ENCODE measurements at regions not wholly inside any gene's neighbourhood (a gene's known extent, or its start where the extent isn't known, plus 50 kb on each side); places are given as distances from the start of the nearest gene placed in this dataset.
"Not testable (repeated sequence)": the region's sequence is repeated elsewhere in the genome, so short reads cannot be mapped to it uniquely, and the experiment has no call there.

DNA sequence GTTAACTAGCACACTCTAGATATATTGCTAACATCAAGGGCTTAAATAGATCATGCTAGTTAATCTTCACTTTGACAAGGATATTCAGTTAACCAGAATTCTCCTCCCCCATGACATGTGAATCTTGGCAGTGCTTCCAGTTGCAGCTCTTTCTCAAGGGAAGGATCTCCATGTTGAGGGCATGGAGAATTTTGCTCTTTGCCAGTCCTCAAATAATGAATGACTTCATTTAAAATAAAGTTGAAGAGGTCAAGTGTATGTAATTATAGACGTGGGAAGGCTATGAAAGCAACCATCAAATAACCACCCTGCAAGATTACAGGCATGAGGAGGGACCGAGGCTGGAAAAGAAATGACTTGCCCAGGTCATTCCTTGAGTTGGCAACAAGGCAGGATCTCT is 87.3 kb upstream of the CPEB2 start:
- DNase-seq (ENCODE audit: extremely low read depth, low read depth, low spot score) = no peak

DNA sequence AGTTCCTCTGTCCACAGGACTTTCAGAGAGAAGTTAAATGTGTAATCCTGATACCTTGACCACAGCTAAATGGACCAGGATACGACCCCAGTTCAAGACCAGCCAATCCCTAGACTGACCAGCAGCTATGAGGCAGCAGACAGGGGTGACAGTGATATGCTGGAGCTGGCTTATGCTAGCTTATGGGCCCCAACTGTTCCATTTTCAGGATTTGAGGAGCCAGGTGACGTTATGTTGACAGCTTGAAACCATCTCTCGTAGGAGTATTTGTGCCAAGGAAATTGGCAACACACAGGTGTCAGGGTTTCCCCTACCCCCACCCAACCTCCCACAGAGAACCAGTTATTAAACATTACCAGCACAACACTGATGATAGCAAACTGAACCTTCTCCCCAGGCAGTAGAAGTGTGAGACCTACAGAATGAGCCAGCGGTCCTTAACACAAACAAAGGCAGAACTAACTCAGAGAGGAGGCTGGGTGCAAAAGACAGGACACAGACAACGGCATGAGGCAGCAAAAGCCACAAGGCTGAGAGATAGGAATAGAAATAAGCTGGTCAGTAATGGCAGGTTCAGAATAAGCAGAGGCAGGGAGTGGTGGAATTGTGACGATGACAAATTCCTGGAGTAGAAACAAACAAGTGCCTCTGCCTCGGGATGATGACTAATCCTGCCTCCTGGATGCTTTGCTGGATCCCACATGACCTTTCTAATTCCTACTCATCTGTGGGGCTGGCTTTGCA is 85.6 kb upstream of the CPEB2 start:
- no peak for DNase-seq (ENCODE audit: extremely low read depth, low read depth, low spot score)

GRCh38 chr4:14917298-14917633 is 85.0 kb upstream of the CPEB2 start:
- no peak for DNase-seq (ENCODE audit: extremely low read depth, low read depth, low spot score)

GRCh38 chr4:14918336-14918735 is 83.9 kb upstream of the CPEB2 start:
- DNase-seq (ENCODE audit: extremely low read depth, low read depth, low spot score) = no peak

- DNase-seq (ENCODE audit: extremely low read depth, low read depth, low spot score) = no peak
Observed at GRCh38 chr4:14919785-14920184, 82.5 kb upstream of the CPEB2 start.

DNA sequence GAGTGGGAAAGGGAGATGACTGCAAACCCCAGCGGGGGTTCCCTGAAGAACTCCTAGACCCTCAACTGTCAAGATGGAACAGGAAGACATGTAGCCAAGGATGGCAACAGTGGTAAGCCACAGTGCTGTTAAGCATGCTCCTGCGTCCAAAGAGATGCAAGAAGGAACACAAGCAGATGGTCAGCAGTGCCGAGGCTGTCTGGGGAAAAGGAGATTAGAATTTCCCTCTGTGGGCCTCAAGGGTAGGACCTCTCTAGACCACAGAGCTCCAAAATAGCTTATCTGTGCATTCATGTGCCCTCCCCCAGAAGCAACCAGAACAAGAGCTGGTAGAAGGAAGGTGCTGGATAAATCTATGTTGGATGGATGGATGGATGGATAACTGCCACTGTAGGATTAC is 82.0 kb upstream of the CPEB2 start:
- no peak for DNase-seq (ENCODE audit: extremely low read depth, low read depth, low spot score)

- DNase-seq (ENCODE audit: extremely low read depth, low read depth, low spot score) = no peak
Observed at GRCh38 chr4:14920759-14921320, 81.4 kb upstream of the CPEB2 start.

GRCh38 chr4:14921781-14922180 is 80.5 kb upstream of the CPEB2 start:
- not testable (repeated sequence) for DNase-seq (ENCODE audit: extremely low read depth, low read depth, low spot score)

DNA sequence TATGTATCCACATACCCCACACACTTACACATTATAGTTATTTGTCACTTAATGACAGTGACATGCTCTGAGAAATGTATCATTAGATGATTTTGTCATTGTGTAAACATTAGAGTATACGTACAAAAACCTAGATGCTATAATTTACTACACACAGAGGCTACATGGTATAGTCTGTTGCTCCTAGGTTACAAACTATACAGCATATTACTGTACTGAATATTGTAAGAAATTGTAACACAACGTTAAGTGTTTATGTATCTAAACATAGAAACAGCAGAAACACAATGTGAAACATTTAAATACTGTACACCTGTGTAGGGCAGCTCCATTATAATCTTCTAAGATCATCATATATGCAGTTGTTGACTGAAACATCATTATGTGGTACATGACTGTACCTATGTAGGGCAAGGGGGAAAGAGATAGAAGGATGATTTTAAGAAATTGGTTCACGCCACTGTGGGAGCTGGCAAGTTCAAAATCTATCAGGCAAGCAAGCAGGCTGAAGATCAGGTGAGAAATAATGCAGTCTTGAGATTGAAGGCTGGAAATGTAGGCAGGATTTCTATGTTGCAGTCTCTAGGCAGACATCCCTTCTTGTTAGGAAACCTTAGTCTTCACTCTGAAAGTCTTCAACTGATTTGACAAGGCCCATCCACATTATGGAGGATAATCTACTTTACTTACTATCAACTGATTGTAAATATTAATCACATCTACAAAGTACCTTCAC is 78.0 kb upstream of the CPEB2 start:
- no peak for DNase-seq (ENCODE audit: extremely low read depth, low read depth, low spot score)

GRCh38 chr4:14924812-14925344 is 77.4 kb upstream of the CPEB2 start:
- DNase-seq (ENCODE audit: extremely low read depth, low read depth, low spot score) = no peak

GRCh38 chr4:14925471-14925870 is 76.8 kb upstream of the CPEB2 start:
- no peak for DNase-seq (ENCODE audit: extremely low read depth, low read depth, low spot score)

GRCh38 chr4:14926368-14926767 is 75.9 kb upstream of the CPEB2 start:
- no peak for DNase-seq (ENCODE audit: extremely low read depth, low read depth, low spot score)

GRCh38 chr4:14928035-14928434 is 74.2 kb upstream of the CPEB2 start:
- DNase-seq (ENCODE audit: extremely low read depth, low read depth, low spot score) = no peak

DNA sequence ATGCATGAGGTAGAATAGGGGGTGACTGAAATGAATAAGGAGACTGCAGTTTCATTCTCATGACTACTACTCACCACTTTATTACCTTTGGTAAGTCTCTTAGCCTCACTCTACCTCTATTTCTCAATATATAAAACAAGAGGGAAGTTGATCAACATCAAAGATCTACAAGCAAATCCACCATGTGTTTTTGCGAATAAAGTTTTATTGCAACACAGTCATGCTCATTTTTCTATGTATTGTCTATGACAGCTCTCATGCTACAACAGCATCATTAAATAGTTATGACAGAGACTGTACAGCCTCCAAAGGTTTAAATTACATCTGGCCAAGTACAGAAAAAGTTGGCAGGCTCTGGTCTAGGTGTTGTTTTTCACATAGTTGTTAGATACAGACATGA is 72.6 kb upstream of the CPEB2 start:
- no peak for DNase-seq (ENCODE audit: extremely low read depth, low read depth, low spot score)

DNA sequence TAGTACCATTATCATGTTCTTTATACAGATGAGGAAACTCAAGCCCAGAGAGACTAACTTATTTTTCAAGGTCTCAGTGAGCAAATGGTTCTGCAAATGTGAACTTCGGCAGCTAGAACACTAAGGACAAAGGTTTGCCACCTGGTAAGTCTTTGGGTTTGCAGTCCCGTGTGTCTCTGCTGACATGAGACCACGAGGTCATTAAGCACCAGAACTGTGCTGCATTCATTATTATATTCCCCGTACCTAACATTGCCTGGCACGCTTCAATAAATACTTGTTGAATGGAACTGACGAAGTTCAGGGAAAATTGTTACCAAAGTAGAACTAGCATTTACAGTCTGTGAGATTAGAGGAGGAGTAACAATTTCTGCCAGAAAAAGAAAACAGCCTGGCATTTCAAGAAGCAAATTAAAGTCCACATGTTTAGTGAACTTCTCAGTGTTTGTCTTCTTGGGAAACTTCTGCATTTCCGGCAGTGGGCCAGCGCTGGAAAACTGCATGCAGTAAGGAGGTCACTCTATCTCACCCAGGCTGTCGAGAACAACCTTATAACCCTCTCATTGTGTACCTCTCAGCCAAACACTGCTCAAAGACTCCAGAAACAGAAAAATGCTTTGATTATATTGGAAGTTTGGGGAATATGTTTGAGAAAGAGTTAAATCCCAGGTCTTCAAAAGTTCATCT is 67.4 kb upstream of the CPEB2 start:
- DNase-seq (ENCODE audit: extremely low read depth, low read depth, low spot score) = no peak

DNA sequence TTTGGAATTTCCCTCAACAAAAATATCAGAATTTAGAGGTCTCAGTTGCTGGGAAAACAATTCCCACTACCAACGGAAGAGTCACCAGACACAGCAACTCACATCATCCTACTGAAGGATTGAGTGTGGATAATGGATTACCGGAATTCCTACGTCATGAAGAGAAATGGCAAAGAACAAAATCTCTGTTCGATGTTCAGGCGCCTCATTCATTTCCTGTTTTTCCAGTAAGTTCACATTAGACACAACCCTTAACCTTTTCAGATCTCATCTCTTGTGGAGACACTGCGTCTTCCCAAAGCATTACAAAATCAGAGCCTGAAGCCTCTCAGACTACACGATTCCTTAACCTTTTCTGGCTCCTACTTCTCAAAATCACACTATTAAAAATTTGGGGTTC is 58.5 kb upstream of the CPEB2 start:
- no peak for DNase-seq (ENCODE audit: extremely low read depth, low read depth, low spot score)

GRCh38 chr4:14952352-14952751 is 49.9 kb upstream of the CPEB2 start:
- no peak for DNase-seq (ENCODE audit: extremely low read depth, low read depth, low spot score)
